GM12892 (cell line): ENCODE measurements at regions not wholly inside any gene's neighbourhood (a gene's known extent, or its start where the extent isn't known, plus 50 kb on each side); places are given as distances from the start of the nearest gene placed in this dataset.

Experiments used
- DNase-seq: peaks from one replicate; pipeline ENCODE4 v3.0.0; 2011; ENCODE audit not compliant: insufficient read length
- FAIRE-seq: peaks from 2 replicates; lab custom pipeline; 2011; peaks lifted over from hg19 to GRCh38; lab: Jason Lieb, UNC
- POLR2A ChIP-seq: IDR thresholded peaks from 2 replicates; pipeline ENCODE4 v1.6.1; 2011; ENCODE audit warnings: low read depth, low read length, control low read depth
- POLR2AphosphoS5 ChIP-seq: IDR thresholded peaks from 2 replicates; pipeline ENCODE4 v1.6.1; 2011; ENCODE audit warnings: low read depth, low read length, control low read depth
- TAF1 ChIP-seq: IDR thresholded peaks from 2 replicates; pipeline ENCODE4 v1.6.1; 2011; ENCODE audit warnings: low read depth, mild to moderate bottlenecking, control low read depth, low read length, borderline replicate concordance

GRCh38 chr2:120905824-120906571 lies 170.3 kb downstream of the GLI2 start:
- DNase-seq (no peak), FAIRE-seq (no peak)
- no peak for TF ChIP-seq POLR2AphosphoS5
- no peak for TF ChIP-seq POLR2A
- TF ChIP-seq TAF1 = no peak

GRCh38 chr2:120906914-120907313 lies 171.2 kb downstream of the GLI2 start:
- DNase-seq (no peak), FAIRE-seq (no peak)
- TF ChIP-seq POLR2A (no peak), TAF1 (no peak), POLR2AphosphoS5 (no peak)

DNA sequence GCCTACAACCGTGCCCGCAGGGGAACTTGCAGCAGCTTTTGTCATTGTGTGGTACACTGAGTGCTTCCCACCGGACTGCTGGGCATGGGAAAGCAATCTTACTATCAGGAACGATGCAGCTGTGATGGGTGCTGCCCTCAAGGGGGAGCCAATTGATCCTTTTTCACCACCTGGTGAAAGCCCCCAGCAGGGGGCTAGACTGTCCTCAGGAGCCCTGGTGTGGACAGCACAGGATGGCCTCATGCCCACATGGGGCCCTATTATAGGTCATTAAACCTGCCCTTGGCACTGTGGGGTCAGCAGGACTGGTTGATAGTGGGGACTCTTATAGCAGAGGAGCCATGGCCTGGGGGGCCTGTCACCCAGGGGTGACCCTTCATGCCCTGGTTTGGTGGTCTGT lies 172.2 kb downstream of the GLI2 start:
- DNase-seq (no peak), FAIRE-seq (no peak)
- TF ChIP-seq TAF1 (no peak), POLR2AphosphoS5 (no peak), POLR2A (no peak)

GRCh38 chr2:120908314-120908975 lies 172.8 kb downstream of the GLI2 start:
- no peak for DNase-seq
- no peak for TF ChIP-seq TAF1
- no peak for TF ChIP-seq POLR2AphosphoS5
- TF ChIP-seq POLR2A = no peak
- no peak for FAIRE-seq

DNA sequence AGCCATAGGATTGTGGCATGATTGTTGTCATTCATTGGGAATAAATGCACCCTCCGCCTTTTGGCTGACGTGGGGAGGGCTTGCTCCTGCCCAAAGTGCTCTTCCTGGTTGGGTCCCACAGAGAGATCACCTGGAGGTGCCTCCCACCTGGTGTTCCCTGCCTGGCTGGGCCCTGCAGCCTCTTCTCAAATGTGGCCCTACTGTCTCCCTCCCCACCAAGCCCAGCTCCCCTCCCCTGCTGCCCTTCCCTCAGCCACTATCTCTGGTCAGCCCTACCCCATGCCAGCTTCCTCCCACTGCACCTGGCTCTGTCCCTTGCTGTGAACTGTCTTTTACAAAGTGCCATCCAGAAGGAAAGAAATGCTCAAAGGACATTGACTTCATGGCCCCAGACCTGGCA lies 173.4 kb downstream of the GLI2 start:
- TF ChIP-seq TAF1 = no peak
- no peak for TF ChIP-seq POLR2AphosphoS5
- no peak for TF ChIP-seq POLR2A
- FAIRE-seq (no peak), DNase-seq (no peak)

- no peak for DNase-seq
- TF ChIP-seq TAF1 (no peak), POLR2A (no peak), POLR2AphosphoS5 (no peak)
Measured at GRCh38 chr2:120910164-120910563, 174.5 kb downstream of the GLI2 start.

GRCh38 chr2:120910956-120911951 lies 175.6 kb downstream of the GLI2 start:
- TF ChIP-seq TAF1 (no peak), POLR2AphosphoS5 (no peak), POLR2A (no peak)
- no peak for FAIRE-seq
- DNase-seq = no peak

More at GRCh38 chr2:120910164-120910563, 174.5 kb downstream of the GLI2 start:
- FAIRE-seq = no peak

DNA sequence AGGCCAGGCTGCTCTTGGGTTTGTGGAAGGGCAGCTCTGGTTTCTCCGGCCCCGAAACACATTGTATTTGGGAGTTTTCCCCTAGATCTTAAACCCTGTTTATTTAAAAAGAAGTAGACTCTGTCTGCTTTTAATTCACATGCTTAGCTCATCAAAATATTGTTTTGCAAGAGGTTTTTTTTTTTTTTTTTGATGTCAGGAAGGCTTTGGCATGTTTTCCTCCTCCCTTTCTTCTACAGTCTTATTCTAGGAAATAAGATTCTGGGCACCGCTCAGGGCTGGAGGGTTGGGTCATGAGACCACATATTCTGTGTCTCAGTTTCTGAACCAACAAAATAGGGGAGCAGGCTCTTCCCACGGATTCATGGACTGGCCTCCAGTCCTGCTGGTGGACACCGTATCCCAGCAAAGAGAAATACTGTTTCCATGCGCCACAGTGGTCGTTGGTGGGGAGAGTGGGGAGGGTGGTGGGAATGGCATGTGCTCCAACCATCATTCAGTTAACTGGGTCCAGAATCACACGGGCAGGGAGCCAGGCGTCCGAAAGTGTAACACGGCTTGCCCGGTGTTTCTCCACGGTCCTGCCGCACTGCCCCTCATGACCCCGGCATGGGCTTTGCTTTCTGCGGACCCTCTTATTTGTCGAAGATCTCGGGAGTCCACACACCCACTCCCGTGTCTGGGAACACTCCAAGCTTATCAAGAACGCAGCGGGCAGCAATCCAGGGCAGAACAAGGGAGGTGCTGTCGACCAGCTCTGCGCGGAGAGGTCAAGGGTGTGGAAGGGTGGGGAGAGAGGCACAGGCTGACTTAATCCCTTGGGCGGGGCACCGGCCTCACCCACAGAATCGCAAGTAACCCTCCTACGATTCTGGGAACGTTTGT lies 176.7 kb downstream of the GLI2 start:
- no peak for FAIRE-seq
- DNase-seq = no peak

DNA sequence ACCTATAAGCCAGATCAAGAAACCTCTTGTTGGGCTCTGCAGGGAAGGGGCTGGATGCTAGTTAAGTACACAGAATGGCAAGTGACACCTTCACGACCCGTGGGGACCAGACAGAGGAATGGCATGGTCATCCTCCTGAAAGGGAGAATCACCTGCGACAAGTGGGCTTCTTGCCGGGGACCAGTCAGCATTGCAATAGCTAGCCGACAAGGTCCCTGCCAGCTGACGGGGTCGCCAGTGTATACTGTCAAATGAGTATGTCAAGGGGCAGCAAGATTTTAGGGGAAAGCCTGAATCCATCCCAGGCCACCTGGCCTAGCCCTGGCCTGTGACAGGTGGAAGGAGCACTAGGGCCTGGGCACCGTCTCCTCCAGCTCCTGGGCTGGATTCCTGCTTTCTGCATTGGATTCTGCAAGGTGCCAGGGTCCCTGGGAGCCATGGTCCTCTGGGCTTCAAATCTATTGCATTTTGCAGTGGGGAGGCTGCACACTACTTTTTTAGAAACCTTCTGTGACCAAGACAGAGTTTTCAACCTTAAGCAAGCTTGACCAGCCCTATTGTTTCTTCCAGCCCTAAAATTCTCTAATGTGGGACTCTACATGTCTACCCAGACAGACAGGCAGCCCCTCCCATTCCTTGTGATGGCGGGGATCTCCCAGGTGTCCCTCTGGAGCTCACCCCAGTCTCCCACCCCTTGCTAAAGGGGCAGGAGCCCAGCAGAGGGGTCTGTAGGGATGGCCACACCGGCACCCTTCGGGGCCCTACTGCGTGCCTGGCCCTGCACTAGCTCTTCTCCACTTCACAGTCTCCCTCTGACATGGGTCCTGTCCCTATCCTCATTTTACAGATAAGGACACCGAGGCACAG lies 178.5 kb downstream of the GLI2 start:
- DNase-seq = no peak

More for the DNA sequence above, 176.7 kb downstream of the GLI2 start:
- no peak for TF ChIP-seq POLR2AphosphoS5
- no peak for TF ChIP-seq POLR2A

GRCh38 chr2:120914839-120915521 lies 179.3 kb downstream of the GLI2 start:
- no peak for FAIRE-seq
- no peak for TF ChIP-seq POLR2A
- no peak for TF ChIP-seq TAF1
- TF ChIP-seq POLR2AphosphoS5 = no peak
- DNase-seq = no peak

More for the DNA sequence above, 178.5 kb downstream of the GLI2 start:
- TF ChIP-seq POLR2A = no peak
- no peak for TF ChIP-seq POLR2AphosphoS5
- TF ChIP-seq TAF1 = no peak
- no peak for FAIRE-seq
